WTC11 (cell line): ENCODE measurements at regions not wholly inside any gene's neighbourhood (a gene's known extent, or its start where the extent isn't known, plus 50 kb on each side); places are given as distances from the start of the nearest gene placed in this dataset.

Experiments used
- ATAC-seq: fragments of 200-7000 bp; cut with Tn5 transposase; 2 replicates; pipeline ENCODE4 v1.10.0; 2021; ENCODE audit warnings: mild to moderate bottlenecking, moderate library complexity
- CTCF ChIA-PET: fragments of 300-600 bp; sonication (Branson Sonifier 250); formaldehyde crosslinking; loops from one replicate; lab custom pipeline; 2021; ENCODE audit warnings: antibody characterized with exemption; lab: Charles Lee
- POLR2A ChIA-PET: fragments of 350-600 bp; sonication (Branson Sonifier 250); formaldehyde crosslinking; loops from one replicate; lab custom pipeline; 2021; ENCODE audit warnings: antibody characterized with exemption; lab: Charles Lee
- DNase-seq: peaks from one replicate; pipeline ENCODE4 v3.0.0; 2021; ENCODE audit warnings: low spot score
- H3K27ac Mint-ChIP-seq: 2 replicates; pipeline ENCODE4 v1.8.0; 2021; ENCODE audit warnings: mixed read lengths
- H3K27me3 Mint-ChIP-seq: 2 replicates; pipeline ENCODE4 v1.8.0; 2021; ENCODE audit warnings: low read depth, mild to moderate bottlenecking, moderate library complexity, mixed read lengths
- H3K36me3 Mint-ChIP-seq: 2 replicates; pipeline ENCODE4 v1.8.0; 2021; ENCODE audit warnings: mixed read lengths
- H3K4me1 Mint-ChIP-seq: 2 replicates; pipeline ENCODE4 v1.8.0; 2022; ENCODE audit warnings: mixed read lengths
- H3K4me3 Mint-ChIP-seq: 2 replicates; pipeline ENCODE4 v1.8.0; 2021; ENCODE audit warnings: mild to moderate bottlenecking, moderate library complexity, mixed read lengths
- H3K9me3 Mint-ChIP-seq: 2 replicates; pipeline ENCODE4 v1.8.0; 2021; ENCODE audit warnings: mixed read lengths
- AR ChIP-seq: fragments of 250-450 bp; sonication (Bioruptor Pico); IDR thresholded peaks from 2 replicates; pipeline ENCODE4 v1.9.0; 2021; ENCODE audit warnings: mild to moderate bottlenecking
- ATF3 ChIP-seq: sonication (generic); formaldehyde crosslinking; conservative IDR thresholded peaks from 2 replicates; pipeline ENCODE4 v1.8.1; 2022; ENCODE audit warnings: mild to moderate bottlenecking, missing genetic modification reagents
- CTCF ChIP-seq: fragments of 200-600 bp; IDR thresholded peaks from 2 replicates; pipeline ENCODE4 v1.8.0; 2022; ENCODE audit warnings: antibody characterized with exemption
- ERG ChIP-seq: fragments of 250-450 bp; sonication (Bioruptor Pico); IDR thresholded peaks from 2 replicates; pipeline ENCODE4 v1.8.0; 2021; ENCODE audit warnings: mild to moderate bottlenecking
- FOXP4 ChIP-seq: sonication (generic); formaldehyde crosslinking; IDR thresholded peaks from 2 replicates; pipeline ENCODE4 v1.8.0; 2022; ENCODE audit warnings: mild to moderate bottlenecking, missing genetic modification reagents
- GTF2I ChIP-seq: fragments of 250-450 bp; sonication (Bioruptor Pico); conservative IDR thresholded peaks from 2 replicates; pipeline ENCODE4 v1.4.0; 2021; ENCODE audit warnings: mild to moderate bottlenecking
- HMGA2 ChIP-seq: fragments of 250-450 bp; sonication (Bioruptor Pico); IDR thresholded peaks from 2 replicates; pipeline ENCODE4 v1.4.0; 2021; ENCODE audit warnings: mild to moderate bottlenecking, moderate library complexity
- HMGXB4 ChIP-seq: sonication (generic); formaldehyde crosslinking; IDR thresholded peaks from 2 replicates; pipeline ENCODE4 v1.8.1; 2023; ENCODE audit warnings: mild to moderate bottlenecking, moderate library complexity, missing genetic modification reagents
- KAT7 ChIP-seq: sonication (generic); formaldehyde crosslinking; IDR thresholded peaks from 2 replicates; pipeline ENCODE4 v1.8.1; 2023; ENCODE audit warnings: missing genetic modification reagents, mild to moderate bottlenecking, borderline replicate concordance
- NR1H2 ChIP-seq: sonication (generic); formaldehyde crosslinking; IDR thresholded peaks from 2 replicates; pipeline ENCODE4 v1.9.0; 2021; ENCODE audit warnings: mild to moderate bottlenecking, moderate library complexity, missing genetic modification reagents
- PRDM15 ChIP-seq: sonication (generic); formaldehyde crosslinking; IDR thresholded peaks from 2 replicates; pipeline ENCODE4 v1.8.0; 2022; ENCODE audit warnings: missing genetic modification reagents
- RORB ChIP-seq: fragments of 250-450 bp; sonication (Bioruptor Pico); IDR thresholded peaks from 2 replicates; pipeline ENCODE4 v1.9.0; 2021; ENCODE audit warnings: mild to moderate bottlenecking
- SOX15 ChIP-seq: fragments of 250-450 bp; sonication (Bioruptor Pico); IDR thresholded peaks from 2 replicates; pipeline ENCODE4 v1.9.0; 2021; ENCODE audit warnings: mild to moderate bottlenecking
- TEAD4 ChIP-seq: sonication (generic); formaldehyde crosslinking; IDR thresholded peaks from 2 replicates; pipeline ENCODE4 v1.8.0; 2022; ENCODE audit warnings: mild to moderate bottlenecking, missing genetic modification reagents
- ZMAT4 ChIP-seq: fragments of 250-450 bp; sonication (Bioruptor Pico); IDR thresholded peaks from 2 replicates; pipeline ENCODE4 v1.9.0; 2021; ENCODE audit warnings: mild to moderate bottlenecking
- ZNF317 ChIP-seq: sonication (generic); formaldehyde crosslinking; IDR thresholded peaks from 2 replicates; pipeline ENCODE4 v1.8.1; 2023; ENCODE audit warnings: low read depth, mild to moderate bottlenecking, moderate library complexity, missing genetic modification reagents, borderline replicate concordance
- ZSCAN18 ChIP-seq: fragments of 250-450 bp; sonication (Bioruptor Pico); IDR thresholded peaks from 2 replicates; pipeline ENCODE4 v2.1.2; 2022; ENCODE audit warnings: mild to moderate bottlenecking, moderate library complexity

GRCh38 chr12:107179871-107180270 is 86.5 kb upstream of the CRY1 start:
- Mint-ChIP-seq H3K4me1 (no peaks in the 10 kb centered on the region), H3K27me3 (no peaks in the 10 kb centered on the region; the same call in 1 of the 2 replicates), H3K27ac (no peak overlapping the region), H3K36me3 (peaks cover 2% of the 10 kb centered on the region; the same call in 1 of the 2 replicates), H3K9me3 (peaks cover 12% of the 10 kb centered on the region), H3K4me3 (no peak overlapping the region)
- POLR2A ChIA-PET: no interaction called here
- TF ChIP-seq ZMAT4 (CRISPR knock-in tag): no peak
- TF ChIP-seq HMGA2: no peak
- no peak for TF ChIP-seq KAT7 (CRISPR knock-in tag)
- no peak for TF ChIP-seq ERG (CRISPR knock-in tag)
- no peak for TF ChIP-seq GTF2I (CRISPR knock-in tag)
- TF ChIP-seq ZNF317 (CRISPR knock-in tag): no peak
- no peak for TF ChIP-seq ZSCAN18 (CRISPR knock-in tag)
- no peak for TF ChIP-seq CTCF
- no peak for TF ChIP-seq FOXP4
- TF ChIP-seq TEAD4: no peak
- no peak for TF ChIP-seq SOX15 (CRISPR knock-in tag)
- TF ChIP-seq AR (CRISPR knock-in tag): no peak
- no peak for TF ChIP-seq PRDM15 (CRISPR knock-in tag)
- no peak for TF ChIP-seq HMGXB4 (CRISPR knock-in tag)
- no peak for TF ChIP-seq ATF3 (CRISPR knock-in tag)
- no peak for TF ChIP-seq NR1H2 (CRISPR knock-in tag)
- TF ChIP-seq RORB (CRISPR knock-in tag): no peak
- no peak for DNase-seq
- no peak for ATAC-seq
- CTCF ChIA-PET: no interaction called here
